ENCODE measurements at regions not wholly inside any gene's neighbourhood (a gene's known extent, or its start where the extent isn't known, plus 50 kb on each side); places are given as distances from the start of the nearest gene placed in this dataset.

GRCh38 chr2:164439885-164440284 lies 181.4 kb downstream of the GRB14 start:
- TF ChIP-seq CTCF (conservative IDR thresholded peaks at IDR 0.05; ENCODE audit: low read depth, low read length), result no peak
- H3K4me3 ChIP-seq (ENCODE audit: low read depth, low read length), result no peak overlapping the region
- no peak for DNase-seq (ENCODE audit: low read depth)

- no peak for TF ChIP-seq CTCF (conservative IDR thresholded peaks at IDR 0.05; ENCODE audit: low read depth, low read length)
- H3K4me3 ChIP-seq (ENCODE audit: low read depth, low read length), result no peak overlapping the region
- no peak for DNase-seq (ENCODE audit: low read depth)
These were observed 182.0 kb downstream of the GRB14 start for GRCh38 chr2:164439235-164439634.

- DNase-seq (ENCODE audit: low read depth), result no peak
- no peak for TF ChIP-seq CTCF (conservative IDR thresholded peaks at IDR 0.05; ENCODE audit: low read depth, low read length)
- H3K4me3 ChIP-seq (ENCODE audit: low read depth, low read length), result no peak overlapping the region
These were observed 182.6 kb downstream of the GRB14 start for GRCh38 chr2:164438490-164439205.

GRCh38 chr2:164436131-164436530 lies 185.2 kb downstream of the GRB14 start:
- TF ChIP-seq CTCF (conservative IDR thresholded peaks at IDR 0.05; ENCODE audit: low read depth, low read length), result no peak
- no peak for DNase-seq (ENCODE audit: low read depth)
- H3K4me3 ChIP-seq (ENCODE audit: low read depth, low read length), result no peak overlapping the region

- H3K4me3 ChIP-seq (ENCODE audit: low read depth, low read length), result no peak overlapping the region
- DNase-seq (ENCODE audit: low read depth), result no peak
- peak; percentile 86 for TF ChIP-seq CTCF (conservative IDR thresholded peaks at IDR 0.05; ENCODE audit: low read depth, low read length)
These were observed 191.0 kb downstream of the GRB14 start for GRCh38 chr2:164430166-164430783.

GRCh38 chr2:164429354-164429753 lies 191.9 kb downstream of the GRB14 start:
- no peak overlapping the region for H3K4me3 ChIP-seq (ENCODE audit: low read depth, low read length)
- TF ChIP-seq CTCF (conservative IDR thresholded peaks at IDR 0.05; ENCODE audit: low read depth, low read length), result no peak
- no peak for DNase-seq (ENCODE audit: low read depth)

GRCh38 chr2:164427111-164427510 lies 194.2 kb downstream of the GRB14 start:
- H3K4me3 ChIP-seq (ENCODE audit: low read depth, low read length), result no peak overlapping the region
- no peak for DNase-seq (ENCODE audit: low read depth)

More at GRCh38 chr2:164427111-164427510, 194.2 kb downstream of the GRB14 start:
- no peak for TF ChIP-seq CTCF (conservative IDR thresholded peaks at IDR 0.05; ENCODE audit: low read depth, low read length)

Measured in epithelial cell of proximal tubule (primary cell).